ENCODE measurements at regions not wholly inside any gene's neighbourhood (a gene's known extent, or its start where the extent isn't known, plus 50 kb on each side); places are given as distances from the start of the nearest gene placed in this dataset.
"Not testable (repeated sequence)": the region's sequence is repeated elsewhere in the genome, so short reads cannot be mapped to it uniquely, and the experiment has no call there.

- H3K4me1 ChIP-seq (ENCODE audit: control insufficient read depth, insufficient read depth, low read length); H3K27ac ChIP-seq (ENCODE audit: low read depth, low read length); H3K27me3 ChIP-seq (ENCODE audit: control insufficient read depth, insufficient read depth, low read length); H3K4me3 ChIP-seq (ENCODE audit: low read length); H3K9ac ChIP-seq (ENCODE audit: low read length); H3K36me3 ChIP-seq (ENCODE audit: control insufficient read depth, insufficient read depth, low read length): not testable (repeated sequence)
Measured at GRCh38 chr6:133789449-133789848, 99.5 kb upstream of the TCF21 start.

- H3K36me3 ChIP-seq (ENCODE audit: control insufficient read depth, insufficient read depth, low read length); H3K27me3 ChIP-seq (ENCODE audit: control insufficient read depth, insufficient read depth, low read length); H3K27ac ChIP-seq (ENCODE audit: low read depth, low read length); H3K9ac ChIP-seq (ENCODE audit: low read length); H3K4me3 ChIP-seq (ENCODE audit: low read length); H3K4me1 ChIP-seq (ENCODE audit: control insufficient read depth, insufficient read depth, low read length): not testable (repeated sequence)
Measured at GRCh38 chr6:133790756-133791155, 98.2 kb upstream of the TCF21 start.

DNA sequence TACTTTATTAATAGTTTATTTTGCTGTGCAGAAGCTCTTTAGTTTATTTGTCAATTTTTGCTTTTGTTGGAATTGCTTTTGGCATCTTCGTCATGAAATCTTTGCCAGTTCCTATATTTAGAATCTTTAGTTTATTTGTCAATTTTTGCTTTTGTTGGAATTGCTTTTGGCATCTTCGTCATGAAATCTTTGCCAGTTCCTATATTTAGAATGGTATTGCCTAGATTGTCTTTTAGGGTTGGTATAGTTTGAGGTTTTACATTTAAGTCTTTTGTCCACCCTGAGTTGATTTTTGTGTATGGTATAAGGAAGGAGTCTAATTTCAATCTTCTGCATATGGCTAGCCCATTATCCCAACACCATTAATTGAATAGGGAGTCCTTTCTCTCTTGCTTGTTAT, 93.9 kb upstream of the TCF21 start:
- not testable (repeated sequence) for H3K4me3 ChIP-seq (ENCODE audit: low read length); H3K36me3 ChIP-seq (ENCODE audit: control insufficient read depth, insufficient read depth, low read length); H3K27ac ChIP-seq (ENCODE audit: low read depth, low read length); H3K27me3 ChIP-seq (ENCODE audit: control insufficient read depth, insufficient read depth, low read length); H3K4me1 ChIP-seq (ENCODE audit: control insufficient read depth, insufficient read depth, low read length); H3K9ac ChIP-seq (ENCODE audit: low read length)

- Histone ChIP-seq H3K27ac (ENCODE audit: low read depth, low read length) (no peak overlapping the region), H3K27me3 (ENCODE audit: control insufficient read depth, insufficient read depth, low read length) (no peaks in the 10 kb centered on the region), H3K4me3 (ENCODE audit: low read length) (no peak overlapping the region), H3K9ac (ENCODE audit: low read length) (no peak overlapping the region), H3K36me3 (ENCODE audit: control insufficient read depth, insufficient read depth, low read length) (no peaks in the 10 kb centered on the region), H3K4me1 (ENCODE audit: control insufficient read depth, insufficient read depth, low read length) (no peaks in the 10 kb centered on the region)
Measured at GRCh38 chr6:133796235-133796634, 92.7 kb upstream of the TCF21 start.

GRCh38 chr6:133799043-133799442, 89.9 kb upstream of the TCF21 start:
- Histone ChIP-seq H3K9ac (ENCODE audit: low read length) (no peak overlapping the region), H3K27me3 (ENCODE audit: control insufficient read depth, insufficient read depth, low read length) (no peaks in the 10 kb centered on the region), H3K36me3 (ENCODE audit: control insufficient read depth, insufficient read depth, low read length) (no peaks in the 10 kb centered on the region), H3K4me3 (ENCODE audit: low read length) (no peak overlapping the region), H3K4me1 (ENCODE audit: control insufficient read depth, insufficient read depth, low read length) (no peaks in the 10 kb centered on the region), H3K27ac (ENCODE audit: low read depth, low read length) (no peak overlapping the region)

DNA sequence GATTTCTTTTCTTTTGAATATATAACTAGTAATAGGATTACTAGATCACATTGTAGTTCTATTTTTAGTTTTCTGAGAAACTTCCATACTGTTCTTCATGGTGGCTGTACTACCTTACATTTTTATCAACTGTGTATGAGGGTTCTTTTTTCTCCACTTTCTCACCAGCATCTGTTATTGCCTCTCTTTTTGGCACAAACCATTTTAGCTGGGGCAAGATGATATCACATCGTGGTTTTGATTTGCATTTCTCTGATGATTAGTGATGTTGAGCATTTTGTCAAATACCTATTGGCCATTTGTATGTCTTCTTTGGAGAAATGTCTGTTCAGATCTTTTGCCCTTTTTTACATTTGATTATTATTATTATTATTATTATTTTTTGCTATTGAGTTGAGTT, 86.1 kb upstream of the TCF21 start:
- H3K27ac ChIP-seq (ENCODE audit: low read depth, low read length), result no peak overlapping the region
- no peaks in the 10 kb centered on the region for H3K36me3 ChIP-seq (ENCODE audit: control insufficient read depth, insufficient read depth, low read length)
- H3K4me3 ChIP-seq (ENCODE audit: low read length), result no peak overlapping the region
- no peaks in the 10 kb centered on the region for H3K27me3 ChIP-seq (ENCODE audit: control insufficient read depth, insufficient read depth, low read length)
- no peak overlapping the region for H3K9ac ChIP-seq (ENCODE audit: low read length)
- no peaks in the 10 kb centered on the region for H3K4me1 ChIP-seq (ENCODE audit: control insufficient read depth, insufficient read depth, low read length)

DNA sequence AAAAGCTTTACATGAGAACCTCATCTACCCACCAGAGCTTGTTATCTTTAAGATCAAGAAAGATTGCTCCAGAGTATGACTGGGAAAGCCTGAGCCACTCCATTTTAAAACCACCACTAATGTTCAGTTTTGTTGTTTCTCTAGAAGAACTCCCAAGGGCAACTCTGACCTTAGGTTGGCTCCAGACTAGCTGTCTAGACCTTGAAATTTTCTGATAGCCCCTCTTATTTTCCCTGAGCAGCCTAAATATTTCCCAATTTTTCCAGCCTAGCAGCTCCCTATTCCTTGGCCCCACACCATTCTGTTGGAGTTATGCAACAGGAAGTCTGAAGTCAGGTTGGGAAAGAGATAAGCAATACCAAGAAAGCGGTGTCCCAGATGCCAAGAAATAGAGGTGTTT, 84.6 kb upstream of the TCF21 start:
- no peaks in the 10 kb centered on the region for H3K4me1 ChIP-seq (ENCODE audit: control insufficient read depth, insufficient read depth, low read length)
- H3K27ac ChIP-seq (ENCODE audit: low read depth, low read length), result no peak overlapping the region
- H3K27me3 ChIP-seq (ENCODE audit: control insufficient read depth, insufficient read depth, low read length), result no peaks in the 10 kb centered on the region
- no peaks in the 10 kb centered on the region for H3K36me3 ChIP-seq (ENCODE audit: control insufficient read depth, insufficient read depth, low read length)
- no peak overlapping the region for H3K4me3 ChIP-seq (ENCODE audit: low read length)
- H3K9ac ChIP-seq (ENCODE audit: low read length), result no peak overlapping the region

- Histone ChIP-seq H3K4me1 (ENCODE audit: control insufficient read depth, insufficient read depth, low read length) (no peaks in the 10 kb centered on the region), H3K27me3 (ENCODE audit: control insufficient read depth, insufficient read depth, low read length) (no peaks in the 10 kb centered on the region), H3K36me3 (ENCODE audit: control insufficient read depth, insufficient read depth, low read length) (no peaks in the 10 kb centered on the region), H3K9ac (ENCODE audit: low read length) (no peak overlapping the region), H3K27ac (ENCODE audit: low read depth, low read length) (no peak overlapping the region), H3K4me3 (ENCODE audit: low read length) (no peak overlapping the region)
Measured at GRCh38 chr6:133805876-133806275, 83.0 kb upstream of the TCF21 start.

DNA sequence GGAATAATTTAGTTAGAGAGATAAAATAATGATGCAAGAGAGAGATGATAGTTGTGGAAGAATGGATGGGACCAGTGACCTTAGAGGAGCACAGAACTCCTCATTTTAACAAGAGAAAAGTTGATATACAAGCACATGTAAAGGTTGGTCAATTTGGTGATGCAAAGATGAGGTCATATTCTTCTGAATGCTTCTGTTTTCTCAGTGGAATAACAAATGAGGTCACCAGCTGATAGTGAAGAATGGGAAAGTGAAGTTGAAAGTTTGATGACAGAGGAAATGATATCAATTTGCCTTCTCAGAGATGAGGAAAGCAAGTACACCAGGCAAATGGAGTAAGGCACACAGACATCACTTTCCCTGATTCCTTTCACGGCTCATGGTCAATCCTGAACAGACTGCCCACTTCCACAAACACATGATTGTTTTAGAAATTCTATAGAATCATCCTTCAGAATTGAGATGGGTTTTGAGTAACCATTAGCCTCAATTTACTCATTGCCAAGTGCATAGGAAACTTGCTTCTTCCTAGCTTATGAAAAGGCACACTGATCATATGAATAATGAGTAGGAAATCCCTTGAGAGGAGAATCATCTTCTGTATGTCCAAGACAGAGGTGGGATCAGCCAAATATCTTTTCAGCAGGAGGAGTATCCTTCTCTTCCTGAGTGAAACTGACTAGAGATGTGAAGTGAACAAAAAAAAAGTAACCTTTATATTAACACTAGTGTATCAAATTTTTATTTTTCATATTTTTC, 82.4 kb upstream of the TCF21 start:
- H3K27ac ChIP-seq (ENCODE audit: low read depth, low read length), result no peak overlapping the region
- no peaks in the 10 kb centered on the region for H3K27me3 ChIP-seq (ENCODE audit: control insufficient read depth, insufficient read depth, low read length)
- H3K4me3 ChIP-seq (ENCODE audit: low read length), result no peak overlapping the region

GRCh38 chr6:133807501-133807900, 81.4 kb upstream of the TCF21 start:
- Histone ChIP-seq H3K9ac (ENCODE audit: low read length) (no peak overlapping the region), H3K27ac (ENCODE audit: low read depth, low read length) (no peak overlapping the region), H3K36me3 (ENCODE audit: control insufficient read depth, insufficient read depth, low read length) (no peaks in the 10 kb centered on the region), H3K4me3 (ENCODE audit: low read length) (no peak overlapping the region), H3K4me1 (ENCODE audit: control insufficient read depth, insufficient read depth, low read length) (no peaks in the 10 kb centered on the region), H3K27me3 (ENCODE audit: control insufficient read depth, insufficient read depth, low read length) (no peaks in the 10 kb centered on the region)

More for the DNA sequence above, 82.4 kb upstream of the TCF21 start:
- Histone ChIP-seq H3K9ac (ENCODE audit: low read length) (no peak overlapping the region), H3K36me3 (ENCODE audit: control insufficient read depth, insufficient read depth, low read length) (no peaks in the 10 kb centered on the region), H3K4me1 (ENCODE audit: control insufficient read depth, insufficient read depth, low read length) (no peaks in the 10 kb centered on the region)

DNA sequence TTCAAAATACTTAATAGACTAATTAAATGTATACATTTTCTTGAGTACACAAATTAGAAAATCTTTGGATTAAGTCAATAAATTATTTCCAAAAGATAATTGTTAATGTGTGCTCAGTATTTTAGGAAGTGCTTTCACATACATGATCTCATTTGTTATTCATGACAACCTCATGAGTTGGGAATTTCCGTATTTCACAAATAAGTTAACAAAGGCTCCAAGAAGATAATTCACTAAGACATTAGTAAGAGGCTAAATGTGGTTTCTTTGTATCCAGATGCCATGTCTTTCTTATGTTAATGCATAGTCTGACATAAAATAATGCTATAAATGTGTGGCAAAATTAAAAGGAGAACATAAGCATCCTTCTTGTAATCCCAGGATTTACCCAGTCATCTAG, 79.5 kb upstream of the TCF21 start:
- Histone ChIP-seq H3K27ac (ENCODE audit: low read depth, low read length) (no peak overlapping the region), H3K36me3 (ENCODE audit: control insufficient read depth, insufficient read depth, low read length) (no peaks in the 10 kb centered on the region), H3K4me3 (ENCODE audit: low read length) (no peak overlapping the region), H3K27me3 (ENCODE audit: control insufficient read depth, insufficient read depth, low read length) (no peaks in the 10 kb centered on the region), H3K9ac (ENCODE audit: low read length) (no peak overlapping the region), H3K4me1 (ENCODE audit: control insufficient read depth, insufficient read depth, low read length) (no peaks in the 10 kb centered on the region)

- H3K4me1 ChIP-seq (ENCODE audit: control insufficient read depth, insufficient read depth, low read length), result no peaks in the 10 kb centered on the region
Measured at GRCh38 chr6:133811557-133811956, 77.4 kb upstream of the TCF21 start.

GRCh38 chr6:133812446-133812845, 76.5 kb upstream of the TCF21 start:
- not testable (repeated sequence) for H3K27me3 ChIP-seq (ENCODE audit: control insufficient read depth, insufficient read depth, low read length); H3K9ac ChIP-seq (ENCODE audit: low read length); H3K27ac ChIP-seq (ENCODE audit: low read depth, low read length); H3K4me1 ChIP-seq (ENCODE audit: control insufficient read depth, insufficient read depth, low read length); H3K4me3 ChIP-seq (ENCODE audit: low read length); H3K36me3 ChIP-seq (ENCODE audit: control insufficient read depth, insufficient read depth, low read length)

More at GRCh38 chr6:133811557-133811956, 77.4 kb upstream of the TCF21 start:
- Histone ChIP-seq H3K36me3 (ENCODE audit: control insufficient read depth, insufficient read depth, low read length) (no peaks in the 10 kb centered on the region), H3K9ac (ENCODE audit: low read length) (no peak overlapping the region), H3K4me3 (ENCODE audit: low read length) (no peak overlapping the region), H3K27me3 (ENCODE audit: control insufficient read depth, insufficient read depth, low read length) (no peaks in the 10 kb centered on the region), H3K27ac (ENCODE audit: low read depth, low read length) (no peak overlapping the region)

Data from rectal smooth muscle tissue (tissue), 1 donor.